MM.1S (cell line): ENCODE measurements at regions not wholly inside any gene's neighbourhood (a gene's known extent, or its start where the extent isn't known, plus 50 kb on each side); places are given as distances from the start of the nearest gene placed in this dataset.

Experiments
- DNase-seq: peaks from one replicate; pipeline ENCODE4 v3.0.0-alpha.2; 2015
- H2AFZ ChIP-seq: fragments of 300-600 bp; sonication (generic); 2 replicates; pipeline ENCODE4 v1.6.0; 2016; ENCODE audit warnings: antibody characterized with exemption, low read length
- H3F3A ChIP-seq: fragments of 300-600 bp; sonication (generic); 2 replicates; pipeline ENCODE4 v1.6.1; 2016; ENCODE audit warnings: mild to moderate bottlenecking, antibody characterized with exemption, low read length, moderate library complexity, mixed read lengths; ENCODE audit not compliant: insufficient read depth
- H3K27ac ChIP-seq: fragments of 300-600 bp; sonication (generic); 2 replicates; pipeline ENCODE4 v1.5.1; 2016; ENCODE audit warnings: mild to moderate bottlenecking, low read length
- H3K27me3 ChIP-seq: fragments of 300-600 bp; sonication (generic); replicated peaks from 2 replicates; pipeline ENCODE4 v1.6.0; 2016; ENCODE audit warnings: low read length; ENCODE audit not compliant: insufficient read depth
- H3K36me3 ChIP-seq: fragments of 300-600 bp; sonication (generic); replicated peaks from 2 replicates; pipeline ENCODE4 v1.6.1; 2016; ENCODE audit warnings: mild to moderate bottlenecking, low read length, mixed read lengths; ENCODE audit not compliant: insufficient read depth
- H3K4me1 ChIP-seq: fragments of 300-600 bp; sonication (generic); 2 replicates; pipeline ENCODE4 v1.6.1; 2016; ENCODE audit warnings: low read length, mixed read lengths
- H3K4me2 ChIP-seq: fragments of 300-600 bp; sonication (generic); 2 replicates; pipeline ENCODE4 v1.6.0; 2016; ENCODE audit warnings: low read depth, low read length
- H3K4me3 ChIP-seq: fragments of 300-600 bp; sonication (generic); 2 replicates; pipeline ENCODE4 v1.5.1; 2016; ENCODE audit warnings: low read length, mixed read lengths
- H3K79me2 ChIP-seq: fragments of 300-600 bp; sonication (generic); 2 replicates; pipeline ENCODE4 v1.6.1; 2016; ENCODE audit warnings: mixed run types, low read length, mixed read lengths
- H3K9ac ChIP-seq: fragments of 300-600 bp; sonication (generic); 2 replicates; pipeline ENCODE4 v1.6.1; 2016; ENCODE audit warnings: low read length, mixed read lengths
- H3K9me2 ChIP-seq: fragments of 300-600 bp; sonication (generic); replicated peaks from 2 replicates; pipeline ENCODE4 v1.6.1; 2016; ENCODE audit warnings: mild to moderate bottlenecking, low read length, mixed read lengths; ENCODE audit not compliant: insufficient read depth
- H3K9me3 ChIP-seq: fragments of 300-600 bp; sonication (generic); replicated peaks from 2 replicates; pipeline ENCODE4 v1.6.1; 2016; ENCODE audit warnings: mild to moderate bottlenecking, low read length, mixed read lengths; ENCODE audit not compliant: insufficient read depth
- H4K20me1 ChIP-seq: fragments of 300-600 bp; sonication (generic); 2 replicates; pipeline ENCODE4 v1.6.1; 2016; ENCODE audit warnings: mild to moderate bottlenecking, low read length, moderate library complexity, mixed read lengths; ENCODE audit not compliant: insufficient read depth
- CTCF ChIP-seq: fragments of 300-600 bp; sonication (generic); IDR thresholded peaks from 2 replicates; pipeline ENCODE4 v1.5.1; 2016; ENCODE audit warnings: antibody characterized with exemption, low read length, mixed read lengths
- EZH2 ChIP-seq: fragments of 300-600 bp; sonication (generic); optimal IDR thresholded peaks from 2 replicates; pipeline ENCODE3; 2017; ENCODE audit warnings: low read depth, mild to moderate bottlenecking, antibody characterized with exemption, low read length, mixed read lengths
- EZH2phosphoT487 ChIP-seq: fragments of 300-600 bp; sonication (generic); IDR thresholded peaks from 2 replicates; pipeline ENCODE4 v1.6.1; 2018; ENCODE audit warnings: antibody characterized with exemption, low read length

- no peaks in the 10 kb centered on the region for H3K9me3 ChIP-seq
- DNase-seq, result no peak
- no peaks in the 10 kb centered on the region for H3K27me3 ChIP-seq
These were observed 63.9 kb upstream of the VLDLR start for GRCh38 chr9:2557693-2558092.

GRCh38 chr9:2559192-2560152, 62.1 kb upstream of the VLDLR start:
- no peak overlapping the region for H2AFZ ChIP-seq
- no peak overlapping the region for H3K4me3 ChIP-seq
- H3K27ac ChIP-seq, result no peak overlapping the region
- no peak overlapping the region for H3K9ac ChIP-seq
- no peak for DNase-seq
- no peaks in the 10 kb centered on the region for H3K36me3 ChIP-seq
- no peaks in the 10 kb centered on the region for H3F3A ChIP-seq
- no peaks in the 10 kb centered on the region for H3K79me2 ChIP-seq
- H3K9me2 ChIP-seq, result no peaks in the 10 kb centered on the region
- H3K4me2 ChIP-seq, result no peak overlapping the region
- H3K4me1 ChIP-seq, result no peaks in the 10 kb centered on the region
- TF ChIP-seq CTCF (no peak), EZH2phosphoT487 (no peak), EZH2 (no peak)
- no peaks in the 10 kb centered on the region for H3K9me3 ChIP-seq
- H3K27me3 ChIP-seq, result no peaks in the 10 kb centered on the region
- no peaks in the 10 kb centered on the region for H4K20me1 ChIP-seq

More at GRCh38 chr9:2557693-2558092, 63.9 kb upstream of the VLDLR start:
- H2AFZ ChIP-seq, result no peak overlapping the region
- TF ChIP-seq EZH2, result no peak
- TF ChIP-seq CTCF, result no peak
- no peak for TF ChIP-seq EZH2phosphoT487
- no peak overlapping the region for H3K27ac ChIP-seq
- H3K9ac ChIP-seq, result no peak overlapping the region
- no peaks in the 10 kb centered on the region for H3F3A ChIP-seq
- H3K36me3 ChIP-seq, result no peaks in the 10 kb centered on the region
- no peaks in the 10 kb centered on the region for H3K79me2 ChIP-seq
- H4K20me1 ChIP-seq, result no peaks in the 10 kb centered on the region
- H3K4me3 ChIP-seq, result no peak overlapping the region
- H3K4me1 ChIP-seq, result no peaks in the 10 kb centered on the region
- no peak overlapping the region for H3K4me2 ChIP-seq
- H3K9me2 ChIP-seq, result no peaks in the 10 kb centered on the region

GRCh38 chr9:2560180-2560579, 61.4 kb upstream of the VLDLR start:
- no peaks in the 10 kb centered on the region for H4K20me1 ChIP-seq

More at GRCh38 chr9:2560180-2560579, 61.4 kb upstream of the VLDLR start:
- Histone ChIP-seq H3K4me3 (no peak overlapping the region), H3K27ac (no peak overlapping the region), H3K27me3 (no peaks in the 10 kb centered on the region), H3K4me2 (no peak overlapping the region), H3K4me1 (no peaks in the 10 kb centered on the region), H3K9ac (no peak overlapping the region), H3F3A (no peaks in the 10 kb centered on the region), H3K9me3 (no peaks in the 10 kb centered on the region), H3K9me2 (no peaks in the 10 kb centered on the region), H2AFZ (no peak overlapping the region), H3K79me2 (no peaks in the 10 kb centered on the region), H3K36me3 (no peaks in the 10 kb centered on the region)
- no peak for TF ChIP-seq CTCF
- TF ChIP-seq EZH2phosphoT487, result no peak
- no peak for TF ChIP-seq EZH2
- DNase-seq, result no peak
